Hepatic stellate cell (primary cell): ENCODE measurements at regions not wholly inside any gene's neighbourhood (a gene's known extent, or its start where the extent isn't known, plus 50 kb on each side); places are given as distances from the start of the nearest gene placed in this dataset.
"Not testable (repeated sequence)": the region's sequence is repeated elsewhere in the genome, so short reads cannot be mapped to it uniquely, and the experiment has no call there.

Experiments
- DNase-seq: peaks from one replicate; pipeline ENCODE4 v3.0.0; 2011; ENCODE audit warnings: low spot score

DNA sequence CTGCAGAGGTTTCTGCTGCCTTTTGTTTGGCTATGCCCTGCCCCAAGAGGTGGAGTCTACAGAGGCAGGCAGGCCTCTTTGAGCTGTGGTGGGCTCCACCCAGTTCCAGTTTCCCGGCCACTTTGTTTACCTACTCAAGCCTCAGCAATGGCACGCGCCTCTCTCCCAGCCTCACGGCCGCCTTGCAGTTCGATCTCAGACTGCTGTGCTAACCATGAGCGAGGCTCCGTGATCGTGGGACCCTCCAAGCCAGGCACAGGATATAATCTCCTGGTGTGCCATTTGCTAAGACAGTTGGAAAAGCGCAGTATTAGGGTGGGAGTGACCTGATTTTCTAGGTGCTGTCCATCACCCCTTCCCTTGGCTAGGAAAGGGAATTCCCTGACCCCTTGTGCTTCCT, 566.6 kb downstream of the TMEM38B start:
- DNase-seq = not testable (repeated sequence)

DNA sequence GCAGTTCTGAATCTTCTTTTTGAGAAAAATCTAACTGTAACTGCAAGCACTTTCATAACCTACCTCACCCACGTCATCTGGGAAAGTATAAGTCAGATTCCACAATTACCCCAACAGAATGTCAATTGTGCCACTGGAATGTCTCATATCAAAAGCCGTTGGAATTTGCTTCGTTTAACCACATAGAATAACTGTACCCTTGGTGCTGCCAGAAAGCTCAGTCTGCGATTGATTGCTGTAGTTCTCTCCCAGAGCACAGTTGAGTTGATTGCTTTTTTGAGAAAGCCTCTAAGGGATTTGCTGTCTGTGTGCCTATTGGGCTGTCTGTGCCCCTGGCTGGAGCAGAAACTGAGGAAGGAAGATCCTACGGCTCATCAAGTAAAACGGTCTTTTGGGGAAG, 583.6 kb downstream of the TMEM38B start:
- DNase-seq = no peak

DNA sequence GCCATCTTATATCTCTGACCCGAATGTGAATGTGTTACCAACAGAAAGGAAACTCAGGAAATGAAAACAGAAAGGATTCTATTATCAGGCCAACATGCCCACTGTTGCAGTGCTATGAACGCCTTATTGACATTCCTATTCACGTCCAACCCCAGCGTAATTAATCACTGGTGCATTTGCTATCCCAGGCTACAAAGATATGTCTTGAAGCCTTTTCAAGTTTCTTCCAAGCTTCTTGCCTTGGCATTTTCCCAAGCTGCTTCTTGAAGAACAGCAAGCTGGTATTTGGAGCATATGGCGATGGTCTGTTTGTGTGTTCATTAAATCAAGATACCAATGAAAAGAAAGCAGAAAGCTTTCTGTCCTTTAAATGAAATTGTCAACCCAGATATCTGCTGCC, 579.2 kb upstream of the ZNF462 start:
- DNase-seq = no peak

DNA sequence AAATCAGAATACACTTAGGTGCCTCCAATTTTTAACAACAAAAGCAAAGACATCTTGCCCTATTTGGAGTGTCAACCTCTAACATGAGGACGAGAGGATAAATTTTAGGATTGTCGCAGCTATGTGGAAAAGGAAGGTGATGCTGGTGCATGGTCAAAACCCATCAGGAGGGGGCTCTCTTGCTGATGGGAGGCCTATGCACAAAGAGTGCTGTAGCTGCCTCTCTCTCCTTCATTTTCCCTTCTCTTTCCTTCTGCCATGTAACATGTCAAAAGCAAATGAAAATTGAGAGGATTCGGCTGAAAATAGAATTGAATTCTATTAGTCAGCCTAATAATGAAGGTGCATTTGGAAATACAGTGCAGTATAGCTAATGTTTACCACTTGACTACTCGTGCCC, 578.7 kb upstream of the ZNF462 start:
- DNase-seq = no peak

DNA sequence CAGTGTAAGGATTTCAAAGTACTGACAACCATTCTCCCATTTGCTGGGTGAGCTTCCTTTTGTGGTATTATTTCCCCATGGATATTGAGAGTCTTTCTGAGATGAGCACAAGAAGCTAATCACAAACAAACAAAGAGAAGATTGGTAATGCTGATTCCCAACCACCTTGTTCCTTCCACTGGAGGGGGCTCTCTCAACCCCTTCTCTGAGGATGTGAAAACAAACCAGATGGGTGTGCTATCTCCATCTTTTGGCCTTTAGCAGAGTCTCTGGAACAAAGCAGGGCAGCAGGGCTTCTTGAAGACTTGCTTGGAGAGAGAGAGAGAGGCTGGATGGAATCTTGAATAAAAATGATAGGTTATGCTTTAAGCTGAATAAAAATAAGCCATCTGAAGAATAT, 576.7 kb upstream of the ZNF462 start:
- no peak for DNase-seq

DNA sequence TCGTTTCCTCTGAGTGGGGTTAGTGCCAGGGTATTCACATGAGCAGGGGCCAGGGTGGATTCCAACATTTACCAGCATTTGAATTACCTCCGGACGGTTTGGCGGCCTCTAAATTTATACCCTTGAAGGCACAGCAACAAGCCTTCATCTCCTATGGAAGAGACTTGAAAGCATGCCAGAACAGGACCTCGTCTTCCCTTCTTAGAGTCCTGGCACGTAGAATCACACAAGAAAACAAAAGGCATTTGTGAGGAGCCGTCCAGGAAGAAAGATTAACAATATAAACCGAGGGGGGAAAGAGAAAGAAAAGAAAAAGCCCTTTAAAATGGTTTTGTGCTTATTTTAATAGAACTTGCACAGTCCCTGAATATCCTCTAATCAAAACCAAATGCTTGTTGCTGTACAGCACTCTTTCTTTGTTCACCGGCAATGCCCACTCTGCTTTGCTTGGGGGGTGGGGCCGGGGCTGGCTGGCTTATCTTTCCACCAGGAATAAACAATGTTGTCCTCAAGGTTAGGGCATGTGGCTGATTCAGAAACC, 575.8 kb upstream of the ZNF462 start:
- DNase-seq = no peak

DNA sequence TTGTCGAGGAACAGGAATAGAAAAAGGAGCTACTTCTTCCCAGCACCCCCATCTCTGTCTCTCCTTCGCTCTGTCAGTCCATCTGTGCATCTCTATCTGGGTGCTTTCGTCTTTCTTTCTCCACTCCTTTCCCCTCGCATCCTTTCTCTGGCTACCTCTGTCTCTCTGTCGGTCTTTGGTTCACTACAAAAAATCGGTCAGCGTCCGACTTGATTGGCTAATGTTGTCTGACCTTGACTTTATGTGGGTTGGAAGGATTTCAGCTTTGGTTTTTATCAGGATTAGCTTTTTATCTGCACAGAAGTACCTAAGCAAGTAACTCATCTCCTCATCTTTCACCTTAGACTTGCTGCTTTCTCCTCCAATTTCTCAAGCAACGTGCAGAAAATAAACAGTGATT, 575.2 kb upstream of the ZNF462 start:
- DNase-seq = no peak

DNA sequence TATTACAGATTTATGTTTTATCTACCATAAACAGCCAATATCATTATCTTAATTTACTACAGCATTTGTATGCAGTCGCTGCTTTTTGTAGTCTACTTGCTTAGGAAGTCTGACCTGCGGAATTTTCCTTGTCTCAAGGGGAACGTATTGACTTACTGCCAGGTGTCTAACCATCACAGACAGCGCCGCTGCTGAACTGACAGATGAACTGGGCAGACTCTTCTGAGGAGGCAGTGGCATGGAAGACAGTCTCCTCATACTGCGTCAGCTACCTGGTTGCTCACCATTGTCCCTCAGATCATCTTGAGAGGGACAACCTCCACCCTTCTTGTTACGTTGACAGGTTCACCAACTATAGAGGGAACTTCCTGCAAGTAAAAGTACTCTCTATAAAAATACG, 574.3 kb upstream of the ZNF462 start:
- DNase-seq = no peak

DNA sequence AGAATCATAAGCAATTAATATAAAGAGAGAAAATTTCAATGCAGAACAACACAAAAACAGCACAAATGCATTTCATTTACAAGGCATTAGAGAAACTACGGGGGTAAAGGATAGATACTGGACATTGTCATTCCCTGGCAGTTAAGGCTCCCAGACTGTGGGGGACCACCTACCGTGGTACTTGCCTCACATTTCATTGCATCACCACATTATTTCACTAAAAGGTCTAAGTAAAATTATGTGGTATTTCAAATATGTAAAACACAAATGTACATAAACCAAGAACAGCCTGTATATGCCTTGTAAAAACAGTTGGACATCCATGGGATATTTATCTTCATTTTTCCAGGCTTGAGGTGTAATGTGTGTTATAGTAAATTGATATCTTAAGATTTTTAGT, 571.2 kb upstream of the ZNF462 start:
- no peak for DNase-seq

DNA sequence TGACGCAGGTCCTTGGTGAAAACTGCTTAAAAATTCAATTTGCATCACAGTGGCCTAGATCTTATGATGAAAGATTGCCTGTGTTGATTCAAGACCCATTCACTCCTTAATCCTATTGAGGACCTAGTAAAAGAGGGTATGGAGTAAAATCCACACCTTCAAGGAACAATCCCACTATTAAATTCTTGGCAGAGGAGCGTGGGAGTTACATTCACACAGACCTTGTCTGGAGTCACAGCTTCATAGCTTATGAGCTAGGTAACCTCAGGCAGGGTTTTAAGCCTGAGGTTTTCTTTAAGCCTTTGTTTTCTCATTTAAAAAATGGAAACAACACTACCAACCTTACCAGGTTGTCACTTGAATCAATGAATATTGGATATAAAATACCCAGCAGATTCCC, 566.5 kb upstream of the ZNF462 start:
- DNase-seq = no peak

DNA sequence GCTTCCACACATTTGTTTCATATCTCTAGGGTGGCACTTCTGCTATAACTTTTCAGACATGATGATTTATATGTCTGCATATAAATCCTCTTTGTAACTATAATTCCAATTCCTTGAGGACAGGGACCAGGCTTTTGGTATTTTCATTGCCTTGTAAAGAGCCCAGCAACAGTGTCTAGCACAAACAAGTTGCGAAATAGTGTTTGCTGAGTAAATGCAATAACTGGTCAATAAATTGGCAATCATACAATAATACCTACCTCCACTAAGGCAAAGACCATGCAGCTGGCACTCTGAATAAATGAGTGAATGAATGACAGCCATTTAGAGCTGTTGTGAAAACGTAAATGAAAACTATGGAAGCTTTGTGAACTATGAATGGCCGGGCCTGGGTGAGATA, 564.0 kb upstream of the ZNF462 start:
- no peak for DNase-seq

DNA sequence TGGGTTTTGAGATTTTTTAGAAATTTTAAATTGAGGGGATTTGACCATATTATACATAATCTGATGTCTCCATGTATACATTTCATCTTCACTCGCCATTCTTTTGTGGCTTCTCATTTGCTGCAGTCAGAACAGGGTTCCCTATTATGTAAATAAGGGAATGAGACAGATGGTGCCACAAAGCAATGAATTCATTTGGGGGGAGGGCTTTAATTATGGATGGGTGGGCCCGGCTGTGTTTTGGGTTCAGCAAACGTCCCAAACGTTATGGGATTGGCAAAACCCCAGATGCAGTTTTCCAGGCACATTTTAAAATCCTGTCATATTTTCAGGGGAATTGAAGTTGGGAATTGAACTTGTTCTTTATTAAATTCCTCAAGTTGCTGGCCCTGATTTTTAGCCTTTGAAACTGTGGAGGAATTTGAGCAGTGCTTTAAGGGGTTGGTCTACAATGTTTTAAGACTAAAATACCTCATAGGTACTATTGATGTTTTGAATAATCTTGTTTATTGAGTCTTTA, 558.5 kb upstream of the ZNF462 start:
- DNase-seq = no peak

DNA sequence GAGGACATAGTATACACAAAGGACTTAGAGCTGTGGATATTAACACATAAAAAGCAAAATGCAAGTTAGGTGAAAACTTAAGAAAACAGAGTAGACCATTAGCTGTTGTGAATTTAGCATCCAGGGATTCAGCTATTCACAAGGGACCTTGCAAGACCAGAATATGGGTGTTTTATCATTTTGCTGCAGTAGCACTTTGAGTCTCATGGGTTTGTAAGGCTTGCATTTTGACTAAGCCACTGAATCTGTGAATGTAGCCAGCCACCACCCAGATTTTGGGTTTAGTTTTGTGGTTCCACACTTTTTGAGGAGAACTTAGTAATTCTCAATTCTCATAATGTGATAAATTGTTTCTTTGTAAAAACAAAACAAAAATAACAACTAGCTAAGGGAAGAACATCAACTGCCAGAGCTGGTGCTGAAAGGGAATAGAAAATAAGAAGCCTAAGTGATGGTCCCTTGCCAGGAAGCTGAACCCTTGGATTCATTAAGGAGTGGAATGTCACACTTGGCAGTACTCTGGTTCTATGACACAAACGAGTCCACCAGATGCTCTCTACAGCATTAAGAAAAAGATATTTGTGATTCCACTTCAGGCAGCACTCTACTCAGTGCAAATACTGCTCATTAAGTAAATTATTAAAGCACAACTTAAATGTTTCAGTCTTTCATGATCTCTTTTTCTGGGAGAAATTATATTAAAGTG, 557.4 kb upstream of the ZNF462 start:
- no peak for DNase-seq

DNA sequence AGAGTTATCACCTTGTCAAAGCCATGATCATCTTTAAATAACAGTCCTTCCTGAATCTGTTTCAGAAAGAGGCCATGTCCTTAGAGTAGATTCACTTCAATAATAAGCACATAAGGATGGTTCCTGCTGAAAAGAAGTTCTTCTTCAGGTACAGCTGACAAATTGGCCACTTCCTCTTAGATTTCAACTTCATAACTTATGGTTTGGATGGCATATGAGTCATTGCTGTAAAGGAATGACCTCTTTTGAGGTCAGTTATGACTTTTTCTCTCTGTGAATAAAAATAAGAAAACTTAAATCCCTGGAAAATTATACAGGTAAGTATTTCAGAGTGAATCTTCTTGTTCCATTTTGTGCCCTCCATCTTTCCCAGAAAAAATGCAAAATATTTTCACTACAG, 555.3 kb upstream of the ZNF462 start:
- no peak for DNase-seq

DNA sequence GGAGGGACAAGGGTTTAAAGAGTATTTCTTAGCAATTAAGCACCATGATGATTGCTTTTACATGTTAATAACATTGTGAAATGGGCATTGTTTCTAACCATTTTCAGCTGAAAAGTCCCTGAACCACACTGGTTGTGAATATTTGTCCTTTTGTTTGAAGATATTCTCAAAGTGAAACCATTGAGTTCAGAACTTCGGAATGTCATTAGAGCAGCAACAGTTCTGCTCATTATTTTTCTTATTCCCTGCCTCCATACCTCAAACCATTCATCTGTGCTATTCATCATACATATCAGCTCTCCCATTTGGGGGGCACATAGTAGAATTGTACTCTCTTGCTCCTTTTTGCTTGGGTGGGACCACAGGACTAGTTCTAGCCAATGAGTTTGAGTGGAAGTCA, 553.0 kb upstream of the ZNF462 start:
- DNase-seq = no peak

DNA sequence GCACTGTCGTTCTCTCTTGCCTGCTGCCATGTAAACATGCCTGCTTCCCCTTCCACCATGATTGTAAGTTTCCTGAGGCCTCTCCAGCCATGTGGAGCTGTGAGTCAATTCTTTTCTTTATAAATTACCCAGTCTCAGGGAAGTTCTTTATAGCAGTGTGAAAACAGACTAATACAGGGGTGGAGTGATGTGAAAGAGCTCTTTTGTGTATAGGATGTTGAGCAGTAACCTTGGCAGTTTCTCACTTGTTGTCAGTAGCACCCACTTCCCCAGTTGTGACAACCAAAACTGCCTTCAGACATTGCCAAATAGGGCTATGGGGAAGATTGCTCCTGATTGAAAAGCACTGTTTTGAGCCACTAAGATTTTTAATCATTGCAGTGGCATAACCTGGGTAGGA, 552.2 kb upstream of the ZNF462 start:
- DNase-seq = no peak

DNA sequence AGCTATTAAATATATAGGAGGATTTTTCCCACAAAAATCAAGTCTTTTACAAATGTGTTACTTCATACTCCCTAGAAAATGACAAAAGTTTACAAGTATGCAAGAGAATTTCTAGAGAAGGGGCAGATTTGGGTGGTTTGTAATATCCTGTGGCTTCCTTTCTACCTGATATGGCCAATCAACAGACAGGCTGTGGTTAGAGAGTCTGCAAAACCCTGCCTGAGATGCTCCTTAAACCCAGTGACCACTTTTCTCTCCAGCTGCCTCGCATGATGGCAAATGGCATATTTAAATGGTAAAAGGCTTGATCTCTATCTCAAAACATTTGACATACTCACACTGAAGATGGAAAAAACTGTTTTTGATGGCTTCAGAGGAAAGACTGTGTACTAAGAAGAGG, 550.1 kb upstream of the ZNF462 start:
- DNase-seq = no peak

DNA sequence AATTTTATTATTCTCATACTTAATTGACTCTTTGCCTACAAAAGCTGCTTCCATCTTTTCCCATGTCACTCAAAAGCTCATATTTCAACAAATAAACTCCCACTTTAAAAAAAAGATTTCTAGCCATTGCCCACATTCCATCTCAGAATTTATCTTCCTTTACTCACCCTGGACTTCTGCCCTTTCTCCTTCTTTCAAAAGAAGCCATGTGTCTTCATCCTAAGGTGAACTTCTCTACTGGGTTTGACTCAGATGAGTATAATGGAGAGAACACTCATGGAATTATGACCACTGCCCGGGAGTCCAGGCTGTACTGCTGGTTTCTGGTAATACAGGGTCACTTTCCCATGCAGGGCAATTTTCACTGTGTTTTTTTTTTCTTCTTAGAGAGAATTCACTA, 548.5 kb upstream of the ZNF462 start:
- DNase-seq = no peak

DNA sequence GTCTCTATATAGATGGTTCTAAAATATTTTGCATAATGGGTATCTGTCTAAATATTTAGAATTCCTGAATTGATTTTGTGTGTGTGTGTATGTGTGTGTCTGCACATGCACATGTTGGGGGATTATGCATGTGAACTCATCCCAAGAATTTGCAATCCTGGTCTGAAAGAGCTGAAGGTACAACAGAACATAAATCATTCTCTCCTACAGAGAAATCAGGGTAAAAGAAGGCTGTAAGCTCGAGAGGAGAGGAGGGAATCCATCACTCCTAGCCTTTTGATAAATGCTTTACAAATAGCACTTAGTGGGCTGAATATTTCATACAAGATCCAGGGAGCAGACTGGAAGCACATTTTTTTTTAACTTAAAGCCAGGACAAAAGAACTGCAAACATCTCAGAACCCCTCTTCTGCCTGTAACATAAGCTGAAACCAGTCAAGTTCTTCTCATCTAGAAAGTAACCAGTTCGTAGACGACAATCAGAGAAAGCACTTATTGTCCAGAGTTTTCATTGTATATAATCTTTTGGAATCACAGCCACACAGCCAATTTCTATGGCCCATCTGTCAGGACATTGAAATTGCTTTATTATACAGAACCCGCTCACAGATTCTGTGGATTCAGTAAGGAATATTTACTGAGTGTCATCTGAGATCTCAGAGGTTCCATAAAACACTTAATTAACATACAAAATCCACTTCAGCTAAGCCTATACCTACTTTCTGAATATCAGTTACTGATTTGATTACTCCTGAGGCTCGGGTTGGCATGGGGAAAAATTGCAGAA, 541.4 kb upstream of the ZNF462 start:
- no peak for DNase-seq

DNA sequence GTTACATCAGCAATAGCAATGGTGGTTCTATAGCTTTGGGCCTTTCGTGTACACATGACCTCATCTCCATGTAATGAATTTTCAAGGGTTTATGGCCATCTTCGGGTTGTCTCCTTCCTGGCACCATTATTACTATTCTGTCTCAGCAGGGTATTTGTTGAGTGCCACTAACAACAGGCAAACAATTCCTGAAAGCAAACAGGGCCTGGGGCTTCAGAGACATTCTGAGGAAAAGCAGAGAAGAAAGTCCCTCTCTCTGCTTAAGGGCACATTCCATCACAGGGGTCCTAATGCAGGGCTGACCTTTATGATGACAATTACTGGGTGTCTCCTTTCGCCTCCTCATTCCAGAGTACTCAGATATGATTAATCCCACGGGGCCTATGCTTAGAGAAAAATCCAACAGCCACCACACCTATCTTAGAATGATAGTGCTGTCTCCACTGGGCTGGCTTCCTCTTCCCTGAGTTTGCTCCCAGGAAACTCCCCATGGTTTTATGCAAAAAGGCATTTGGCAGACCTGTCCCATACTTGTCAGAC, 540.2 kb upstream of the ZNF462 start:
- DNase-seq = no peak

DNA sequence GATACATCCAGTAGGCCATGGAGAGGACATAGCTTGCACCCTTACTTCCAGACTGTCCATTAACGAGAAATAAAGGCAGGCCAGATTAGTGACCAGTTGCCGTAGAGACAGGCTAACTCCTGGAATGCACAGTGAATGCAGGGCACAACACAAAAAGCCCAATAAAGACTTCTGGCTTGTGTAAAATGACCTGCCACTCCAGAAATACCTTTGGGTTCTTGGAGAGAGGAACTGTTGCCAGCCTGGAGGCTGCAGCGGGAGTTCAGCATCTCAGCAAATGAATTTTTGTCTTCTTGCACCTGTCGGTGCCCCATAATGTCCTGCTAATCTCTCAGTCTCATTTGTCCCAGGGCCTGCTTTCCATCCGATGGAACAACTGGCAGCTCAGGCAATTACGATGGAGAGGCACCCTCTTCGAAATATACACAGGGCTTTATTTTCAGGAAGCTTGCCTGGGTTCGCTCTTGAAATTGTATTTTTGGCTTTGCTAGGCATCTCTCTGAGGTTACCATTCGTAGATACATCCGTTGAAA, 538.8 kb upstream of the ZNF462 start:
- no peak for DNase-seq

DNA sequence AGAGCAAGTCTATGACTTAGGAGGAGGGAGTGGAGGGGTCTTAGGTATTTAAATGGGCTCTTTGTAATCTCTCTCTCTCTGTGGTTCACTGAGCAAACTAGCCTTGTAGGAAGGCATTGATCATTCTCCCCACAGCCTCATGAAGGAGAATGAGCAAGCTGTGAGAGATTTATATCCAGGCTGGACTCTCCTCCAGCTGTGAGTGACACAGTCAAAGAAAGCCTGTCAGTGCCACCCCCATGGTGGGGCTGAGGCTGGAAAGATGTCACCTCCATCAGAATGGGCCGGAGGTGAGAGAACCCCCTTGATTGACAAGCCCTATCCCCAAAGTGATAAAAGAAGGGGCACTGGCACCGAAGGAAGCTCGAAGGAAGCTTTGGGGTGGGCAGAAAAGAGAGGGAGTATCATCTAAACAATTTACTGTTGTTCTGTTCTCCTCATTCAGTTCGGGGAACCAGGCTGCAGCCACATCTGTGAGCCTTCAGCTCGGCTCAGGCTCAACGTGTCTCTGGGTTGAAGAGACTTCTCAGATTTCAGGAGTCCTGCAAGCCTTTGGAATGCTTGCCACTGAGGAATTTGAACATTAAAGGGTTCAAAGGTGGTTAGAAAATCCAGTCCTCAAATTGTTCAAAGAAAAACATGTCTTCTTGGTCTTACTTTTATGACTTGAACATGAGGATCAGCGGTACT, 538.2 kb upstream of the ZNF462 start:
- no peak for DNase-seq
